ENCODE measurements at regions not wholly inside any gene's neighbourhood (a gene's known extent, or its start where the extent isn't known, plus 50 kb on each side); places are given as distances from the start of the nearest gene placed in this dataset.

DNA sequence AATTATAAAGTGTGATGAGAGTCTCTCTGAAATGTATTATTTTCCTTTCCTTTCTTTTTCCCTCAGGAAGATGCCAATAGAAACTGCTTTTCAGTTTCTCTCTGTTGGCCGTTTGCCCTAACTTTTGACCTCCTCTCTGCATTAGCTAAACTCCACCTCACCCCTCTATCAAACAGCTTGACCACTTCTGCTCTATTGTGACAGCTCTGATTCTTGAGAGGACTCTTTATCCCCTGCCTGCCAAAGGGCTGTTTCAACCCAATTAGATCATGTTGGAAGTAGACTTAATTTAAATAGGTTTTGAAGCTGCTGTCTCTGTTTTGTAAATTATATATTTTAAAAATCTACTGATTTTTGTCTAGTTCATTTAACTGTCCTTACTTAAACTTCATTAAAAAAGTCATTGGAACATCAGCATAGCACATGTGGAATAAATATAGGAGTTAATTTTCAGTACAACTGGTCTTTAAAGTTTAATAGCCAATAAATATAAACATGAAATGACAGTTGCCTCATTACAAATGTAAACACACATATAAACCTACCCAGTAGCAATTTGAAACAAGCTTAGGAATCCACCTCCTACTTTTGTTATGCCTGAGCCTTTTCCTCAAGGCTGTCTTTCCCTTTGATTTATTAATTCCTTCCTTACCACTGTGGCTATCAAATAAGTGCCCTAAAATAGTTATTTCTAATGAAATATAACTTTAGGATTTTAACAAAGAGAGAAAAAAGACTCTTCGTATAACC lies 152.0 kb downstream of the CHRM3 start:
- no peak for DNase-seq (ENCODE audit: low spot score)
- no peak for FAIRE-seq

DNA sequence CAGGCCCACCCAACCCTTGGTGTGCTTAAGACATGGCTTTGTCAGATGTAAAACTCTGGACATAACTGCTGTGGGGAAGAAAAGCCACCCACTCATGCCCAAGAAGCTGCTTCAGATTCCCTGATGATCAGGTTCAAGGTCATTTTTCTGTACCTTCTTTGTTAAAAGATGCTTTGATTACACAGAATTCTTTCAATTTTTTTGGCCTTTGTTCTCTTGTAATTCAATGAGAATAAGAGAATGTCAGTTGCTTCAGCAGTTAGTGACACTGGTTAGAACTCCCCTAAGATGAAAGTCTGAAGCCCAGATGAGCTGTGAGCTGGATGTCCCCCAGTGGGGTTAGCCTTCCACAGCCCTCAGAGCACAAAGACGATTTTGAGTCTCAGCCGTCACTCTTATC lies 152.7 kb downstream of the CHRM3 start:
- DNase-seq (ENCODE audit: low spot score) (no peak), FAIRE-seq (no peak)

DNA sequence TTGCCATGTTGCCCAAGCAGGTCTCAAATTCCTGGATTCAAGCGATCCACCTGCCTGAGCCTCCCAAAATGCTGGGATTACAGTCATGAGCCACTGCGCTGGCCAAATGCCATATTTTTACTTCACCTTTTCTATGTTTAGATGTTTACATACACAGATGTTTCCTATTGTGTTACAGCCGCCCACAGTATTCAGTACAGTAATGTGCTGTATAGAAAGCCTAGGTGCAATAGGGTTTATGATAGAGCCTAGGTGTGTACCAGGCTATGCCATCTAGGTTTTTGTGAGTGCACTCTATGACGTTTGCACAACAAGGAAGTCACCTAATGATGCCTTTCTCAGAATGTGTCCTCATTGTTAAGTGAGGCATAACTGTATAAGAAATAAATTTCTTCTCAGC lies 153.4 kb downstream of the CHRM3 start:
- FAIRE-seq (no peak), DNase-seq (ENCODE audit: low spot score) (no peak)

DNA sequence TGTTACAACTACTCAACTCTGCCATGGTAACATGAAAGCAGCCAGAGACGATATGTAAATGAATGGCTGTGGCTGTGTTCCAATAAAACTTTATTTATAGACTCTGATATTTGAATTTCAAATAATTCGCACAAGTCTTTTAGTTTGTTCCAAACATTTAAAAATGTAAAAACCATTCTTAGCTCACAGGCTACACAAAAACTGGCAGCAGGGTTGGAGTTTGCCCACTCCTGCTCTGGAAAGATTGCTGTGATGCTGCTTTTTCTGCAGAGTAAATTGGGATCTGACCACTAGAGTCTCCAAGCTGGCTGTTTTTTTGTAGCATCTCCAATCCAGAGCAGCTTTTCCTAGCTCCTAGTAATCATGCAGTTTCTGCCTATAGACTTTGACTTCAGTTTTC lies 157.5 kb downstream of the CHRM3 start:
- no peak for FAIRE-seq
- no peak for DNase-seq (ENCODE audit: low spot score)

DNA sequence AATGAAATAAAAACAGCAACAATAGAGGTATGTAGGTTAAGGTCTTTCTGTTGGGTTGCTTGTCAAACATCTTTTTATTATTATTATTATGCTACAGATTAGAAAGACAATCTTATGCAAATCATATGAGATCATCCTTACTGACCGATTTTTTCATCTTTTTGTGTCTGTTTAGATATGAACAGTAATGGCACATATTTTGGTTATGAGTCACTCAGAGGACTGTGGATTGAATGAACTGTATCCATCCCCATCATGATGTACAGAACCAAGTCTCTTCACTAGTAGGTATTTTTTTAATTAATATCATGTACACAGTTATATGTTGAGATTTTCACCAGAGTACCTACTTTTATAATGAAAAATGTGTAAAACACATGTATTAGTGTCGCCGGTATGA lies 159.1 kb downstream of the CHRM3 start:
- DNase-seq (ENCODE audit: low spot score) (no peak), FAIRE-seq (no peak)

DNA sequence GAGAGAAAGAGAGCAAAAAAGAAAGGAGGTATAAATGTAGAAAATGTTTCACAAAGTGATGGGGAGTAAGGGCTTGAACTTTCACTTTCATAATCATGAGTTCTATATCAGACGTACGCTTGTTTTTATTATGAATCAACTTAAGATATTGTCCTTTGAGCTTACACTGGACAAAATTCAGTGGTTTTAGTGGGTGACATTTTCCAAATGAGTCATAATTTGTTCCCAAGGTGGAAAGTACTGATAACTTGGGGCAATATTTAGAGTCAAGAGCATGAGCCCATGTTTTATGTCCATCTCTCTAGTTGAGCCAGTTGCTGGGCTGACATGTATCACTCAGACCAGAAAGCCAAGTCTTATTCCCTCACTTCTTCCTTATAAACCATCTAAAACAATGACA lies 161.6 kb downstream of the CHRM3 start:
- DNase-seq (ENCODE audit: low spot score) (no peak), FAIRE-seq (no peak)

DNA sequence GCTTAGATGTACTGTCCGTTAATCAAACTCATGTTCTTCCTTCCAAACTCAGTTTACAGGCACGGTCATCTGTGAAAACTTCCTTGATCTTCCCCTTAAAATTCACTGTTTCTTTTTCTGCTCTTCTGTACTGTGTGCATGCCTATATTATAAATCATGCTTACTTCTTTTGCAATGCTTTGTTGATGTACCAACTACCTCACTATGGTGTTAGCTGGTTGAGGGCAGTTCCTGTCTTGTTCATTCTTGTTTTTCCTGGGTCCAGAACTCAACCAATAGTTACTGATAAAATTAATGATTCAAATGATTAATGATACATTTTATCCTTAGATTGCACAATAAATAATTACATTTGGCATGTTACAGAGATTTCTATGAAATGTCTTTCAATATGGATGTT lies 163.8 kb downstream of the CHRM3 start:
- no peak for FAIRE-seq

DNA sequence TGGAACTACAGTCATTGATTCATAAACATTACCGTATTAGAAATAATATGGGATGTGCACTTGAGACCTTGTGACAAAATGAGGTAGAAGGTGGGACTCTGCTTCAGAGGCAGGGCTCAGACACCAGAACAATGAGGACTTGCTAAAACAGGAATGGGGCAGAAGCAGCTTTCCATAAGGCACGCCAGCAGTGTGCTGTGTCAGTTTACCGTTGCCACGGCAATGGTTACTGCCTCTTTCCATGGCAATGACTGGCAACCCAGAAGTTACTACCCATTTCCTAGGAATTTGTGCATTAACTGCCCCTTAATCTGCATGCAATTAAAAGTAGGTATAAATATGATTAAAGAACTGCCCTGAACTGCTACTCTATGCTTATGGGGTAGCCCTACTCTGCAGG lies 169.0 kb downstream of the CHRM3 start:
- DNase-seq (ENCODE audit: low spot score) (no peak), FAIRE-seq (no peak)

More for the DNA sequence above, 163.8 kb downstream of the CHRM3 start:
- no peak for DNase-seq (ENCODE audit: low spot score)

DNA sequence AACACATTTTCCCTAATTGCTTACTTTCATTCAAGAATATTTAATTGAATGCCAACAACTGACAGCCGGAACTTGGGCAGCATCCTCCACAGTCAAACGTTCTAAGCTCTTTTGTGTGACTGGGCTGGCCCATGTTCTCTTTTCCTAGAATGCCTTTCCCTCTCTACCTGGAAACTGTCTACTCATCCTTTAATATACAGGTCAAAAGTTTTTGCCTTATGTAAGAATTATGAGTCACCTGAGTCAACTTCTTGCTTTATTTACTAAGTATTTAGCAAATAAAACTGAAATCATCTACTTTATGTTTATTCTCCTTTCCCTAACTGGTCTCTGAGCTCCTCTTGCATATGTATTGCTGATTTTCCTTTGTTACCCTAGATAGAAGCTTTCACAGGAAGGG lies 172.2 kb downstream of the CHRM3 start:
- DNase-seq (ENCODE audit: low spot score), result no peak
- FAIRE-seq, result no peak

DNA sequence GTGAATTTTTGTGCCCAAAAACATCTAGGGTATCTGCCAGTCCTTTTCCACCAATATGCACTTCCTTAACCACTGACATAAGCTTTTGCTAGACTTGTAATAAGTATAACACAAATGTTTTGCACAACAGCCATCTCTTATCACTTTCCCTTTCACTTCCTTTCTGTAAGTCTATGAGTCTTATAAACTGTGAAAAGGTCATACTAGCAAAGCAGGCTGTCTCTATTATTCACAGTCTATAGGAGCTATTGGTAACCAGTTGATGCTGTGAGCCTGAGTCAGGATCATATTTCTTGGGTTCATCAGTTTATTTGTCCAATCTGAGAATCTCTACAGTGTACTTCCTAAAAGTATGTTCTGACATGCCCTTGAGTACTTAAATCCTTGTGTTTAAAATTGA lies 172.6 kb downstream of the CHRM3 start:
- no peak for FAIRE-seq
- DNase-seq (ENCODE audit: low spot score), result no peak

DNA sequence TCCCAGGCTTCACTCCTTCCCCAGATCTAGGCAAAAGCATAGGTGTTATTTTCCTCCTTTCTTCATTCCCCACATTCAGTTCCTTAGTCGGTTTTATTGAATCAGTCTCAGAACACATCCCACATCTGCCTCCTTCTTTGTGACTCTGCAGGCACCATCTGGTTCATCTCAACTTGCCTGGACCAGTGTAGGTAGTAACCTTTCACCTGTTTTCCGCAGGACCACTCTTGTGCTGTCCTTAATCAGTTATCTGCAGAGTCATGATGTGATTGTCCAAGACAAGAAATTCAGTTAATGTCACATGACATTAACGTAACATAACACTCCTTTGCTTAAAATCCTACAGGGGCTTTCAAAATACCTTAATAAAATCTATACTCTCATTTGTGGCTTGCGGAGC lies 174.6 kb downstream of the CHRM3 start:
- no peak for DNase-seq (ENCODE audit: low spot score)
- no peak for FAIRE-seq

DNA sequence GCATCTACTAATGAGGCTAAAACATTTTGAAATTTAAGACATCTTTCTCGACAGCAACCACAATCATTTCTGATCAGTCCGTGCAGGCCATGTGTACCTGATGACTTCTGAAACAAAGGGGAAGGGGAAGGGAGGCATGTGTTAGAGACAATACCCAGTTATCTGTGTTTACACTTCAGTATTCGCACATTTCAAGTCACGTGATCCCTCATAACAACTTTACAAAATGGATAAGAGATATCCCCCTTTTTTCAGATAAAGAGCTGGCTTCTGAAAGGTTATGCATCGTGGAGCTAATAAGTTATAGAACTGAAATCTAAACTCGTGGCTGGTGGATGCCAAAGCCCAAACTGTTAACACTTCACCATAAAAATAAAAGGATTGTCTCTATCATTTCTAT lies 175.7 kb downstream of the CHRM3 start:
- DNase-seq (ENCODE audit: low spot score) (no peak), FAIRE-seq (no peak)

DNA sequence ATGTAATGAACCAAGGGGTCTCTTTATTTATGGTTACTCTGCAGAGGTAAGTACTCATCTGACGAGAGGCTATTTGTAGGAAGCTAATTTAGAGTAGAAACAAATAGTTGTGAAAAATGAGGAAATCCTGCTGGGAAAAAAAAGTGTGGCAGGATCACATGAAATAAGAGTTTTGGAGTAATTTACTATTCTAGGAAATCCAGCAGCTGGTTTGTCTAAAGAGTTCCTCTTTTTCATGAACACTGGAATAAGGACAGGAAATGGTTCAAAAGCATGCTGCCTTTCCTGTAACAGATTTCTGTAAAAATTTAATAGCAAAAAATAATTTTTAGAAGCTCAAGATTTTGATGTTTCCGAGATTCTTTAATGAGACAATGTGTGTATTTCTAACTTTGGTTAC lies 177.3 kb downstream of the CHRM3 start:
- DNase-seq (ENCODE audit: low spot score) (no peak), FAIRE-seq (no peak)

DNA sequence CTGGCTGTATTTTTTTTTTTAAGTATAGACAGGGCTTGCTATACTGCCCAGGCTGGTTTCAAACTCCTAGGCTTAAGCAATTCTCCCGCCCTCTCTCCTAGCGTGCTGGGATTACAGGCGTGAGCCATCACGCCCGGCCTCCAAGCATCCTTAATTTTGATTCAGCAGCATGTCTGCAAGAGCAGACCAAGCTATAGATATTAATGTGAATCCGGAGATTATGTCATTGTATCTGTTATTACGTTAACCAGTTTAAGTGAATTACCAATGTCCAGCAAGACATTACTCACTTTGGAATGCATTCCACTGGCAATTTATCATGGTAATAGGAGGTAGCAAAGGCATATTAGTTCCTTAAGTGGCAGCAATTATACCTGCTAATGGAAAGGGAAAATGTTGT lies 179.7 kb downstream of the CHRM3 start:
- FAIRE-seq, result no peak
- DNase-seq (ENCODE audit: low spot score), result no peak

DNA sequence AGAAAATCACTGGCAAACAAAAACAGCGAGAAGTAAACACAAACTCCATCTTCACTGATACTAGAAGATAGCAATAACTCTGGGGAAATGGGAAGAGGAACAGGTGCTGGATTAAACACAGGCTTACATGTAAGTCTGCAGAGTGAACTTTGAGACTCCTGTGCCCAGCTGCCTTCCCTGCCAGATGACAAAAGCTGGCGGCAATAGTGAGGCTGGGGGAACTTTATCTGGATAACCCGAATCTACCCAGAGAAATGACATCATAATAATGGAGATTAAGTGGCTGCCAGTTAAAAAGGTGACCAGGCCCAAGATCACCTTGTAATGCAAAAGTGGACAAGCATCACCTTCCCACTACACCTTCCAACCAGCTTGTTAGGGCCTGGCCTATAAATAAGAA lies 184.5 kb downstream of the CHRM3 start:
- FAIRE-seq, result no peak

DNA sequence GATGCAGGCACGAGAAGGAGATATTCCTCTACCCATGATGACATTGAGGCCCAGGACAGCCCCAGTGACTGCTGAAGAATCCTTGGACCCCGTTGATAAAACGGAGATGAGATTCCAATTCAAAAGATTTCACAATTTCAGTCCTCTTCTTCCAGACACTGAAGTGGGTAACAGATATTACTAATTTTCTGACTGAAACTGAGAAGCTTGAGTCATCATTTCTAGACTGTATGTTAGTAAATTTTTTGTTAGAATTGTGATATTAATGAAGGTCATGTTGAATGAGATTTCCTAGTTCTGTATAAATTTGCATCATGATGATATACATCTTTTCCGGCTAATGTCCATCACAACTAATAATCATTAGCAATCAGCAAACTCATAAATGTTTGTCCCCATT lies 185.8 kb downstream of the CHRM3 start:
- DNase-seq (ENCODE audit: low spot score) (no peak), FAIRE-seq (no peak)

More for the DNA sequence above, 184.5 kb downstream of the CHRM3 start:
- no peak for DNase-seq (ENCODE audit: low spot score)

DNA sequence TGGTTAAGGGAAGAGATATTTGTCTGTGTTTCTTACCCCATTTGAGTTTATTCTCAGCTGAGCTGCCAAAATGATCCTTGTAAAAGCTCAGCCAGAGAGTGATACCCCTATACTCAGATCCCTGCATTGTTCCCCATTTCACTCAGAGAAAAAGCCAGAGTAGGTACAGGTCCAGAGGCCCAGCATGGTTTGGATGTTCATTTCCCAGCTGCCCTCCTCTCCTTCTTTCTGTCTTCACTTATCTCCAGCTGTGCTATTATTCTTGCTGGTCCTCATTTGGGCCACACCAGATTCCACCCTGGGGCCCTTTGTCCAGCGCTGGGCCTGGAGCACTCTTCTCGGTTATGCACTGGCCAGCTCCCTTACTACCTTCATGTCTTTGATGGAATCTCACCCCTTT lies 187.7 kb downstream of the CHRM3 start:
- FAIRE-seq (no peak), DNase-seq (ENCODE audit: low spot score) (no peak)

DNA sequence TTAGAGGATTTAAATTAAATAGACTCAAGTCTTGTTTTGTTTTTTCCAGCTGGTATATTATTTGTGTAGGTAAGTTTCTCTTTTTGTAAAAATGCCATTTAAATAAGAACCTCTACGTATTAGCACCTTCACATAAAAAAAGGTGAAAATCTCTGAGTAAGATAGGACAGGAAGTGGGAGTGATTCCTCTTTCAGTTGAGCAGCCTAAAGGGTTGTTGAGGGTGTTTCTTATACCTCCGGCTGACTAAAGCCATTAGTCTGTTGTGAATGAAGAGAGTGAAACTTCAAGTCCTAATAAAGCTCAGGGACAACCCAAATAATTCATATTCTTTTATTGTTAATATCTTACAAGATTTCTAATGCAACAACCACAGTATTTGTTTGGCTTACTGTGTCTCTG lies 188.7 kb downstream of the CHRM3 start:
- DNase-seq (ENCODE audit: low spot score), result no peak
- no peak for FAIRE-seq

DNA sequence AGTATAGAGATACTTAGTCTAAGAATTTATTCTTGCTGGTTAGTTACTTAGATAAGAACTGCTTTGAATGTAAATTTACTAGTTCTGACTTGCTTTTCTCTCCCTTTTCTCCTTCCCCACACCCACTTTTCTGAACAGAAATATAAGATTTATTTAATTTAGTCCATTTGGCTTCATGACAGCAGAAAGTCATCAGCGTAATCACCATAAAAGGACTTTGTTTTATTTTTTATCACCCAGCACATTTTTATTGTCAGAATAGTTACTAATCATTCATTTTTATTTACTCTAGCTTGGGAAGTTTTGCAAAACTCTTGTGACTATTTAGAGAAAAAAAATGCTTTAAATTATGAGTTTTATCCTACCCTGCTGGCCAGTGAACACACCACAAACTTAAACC lies 197.2 kb downstream of the CHRM3 start:
- no peak for DNase-seq (ENCODE audit: low spot score)
- FAIRE-seq, result no peak

DNA sequence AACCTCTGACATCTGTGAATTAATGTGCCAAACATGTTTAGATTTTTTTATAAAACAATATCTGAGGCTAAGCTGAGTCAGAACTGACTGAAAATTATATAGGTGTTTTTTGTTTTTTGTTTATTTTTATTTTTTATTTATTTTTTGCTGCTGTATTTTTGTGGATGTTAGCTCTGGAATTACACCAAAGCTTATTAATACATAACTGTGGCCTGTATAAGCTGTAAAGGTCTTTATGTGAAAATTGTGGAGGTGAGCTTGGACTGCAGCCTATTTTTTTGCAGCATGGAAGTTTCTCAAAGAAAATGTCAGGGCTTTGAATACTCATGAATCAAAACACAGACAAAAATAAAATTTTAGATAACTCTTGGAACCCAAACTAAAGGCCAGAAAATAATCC lies 199.8 kb downstream of the CHRM3 start:
- DNase-seq (ENCODE audit: low spot score), result no peak
- no peak for FAIRE-seq

DNA sequence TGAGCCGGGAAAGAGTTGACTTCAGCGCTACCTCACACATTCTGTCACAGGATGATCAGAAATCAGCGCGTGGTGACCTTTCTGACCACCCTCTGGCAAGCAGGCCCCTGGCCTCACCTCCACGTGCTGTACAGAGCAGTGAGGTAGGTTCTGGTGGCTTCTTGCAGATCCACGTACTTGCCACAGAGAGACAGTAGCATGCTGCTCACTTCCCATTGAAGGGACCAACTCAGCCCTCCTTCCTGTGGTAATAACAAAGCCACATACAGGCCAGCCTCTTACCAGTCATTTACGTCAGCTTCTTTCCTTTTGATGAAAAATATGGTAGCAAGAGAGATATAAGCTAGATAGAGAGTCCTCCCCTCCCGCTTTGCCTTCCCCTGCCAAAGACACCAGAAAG lies 200.7 kb downstream of the CHRM3 start:
- FAIRE-seq (no peak), DNase-seq (ENCODE audit: low spot score) (no peak)

DNA sequence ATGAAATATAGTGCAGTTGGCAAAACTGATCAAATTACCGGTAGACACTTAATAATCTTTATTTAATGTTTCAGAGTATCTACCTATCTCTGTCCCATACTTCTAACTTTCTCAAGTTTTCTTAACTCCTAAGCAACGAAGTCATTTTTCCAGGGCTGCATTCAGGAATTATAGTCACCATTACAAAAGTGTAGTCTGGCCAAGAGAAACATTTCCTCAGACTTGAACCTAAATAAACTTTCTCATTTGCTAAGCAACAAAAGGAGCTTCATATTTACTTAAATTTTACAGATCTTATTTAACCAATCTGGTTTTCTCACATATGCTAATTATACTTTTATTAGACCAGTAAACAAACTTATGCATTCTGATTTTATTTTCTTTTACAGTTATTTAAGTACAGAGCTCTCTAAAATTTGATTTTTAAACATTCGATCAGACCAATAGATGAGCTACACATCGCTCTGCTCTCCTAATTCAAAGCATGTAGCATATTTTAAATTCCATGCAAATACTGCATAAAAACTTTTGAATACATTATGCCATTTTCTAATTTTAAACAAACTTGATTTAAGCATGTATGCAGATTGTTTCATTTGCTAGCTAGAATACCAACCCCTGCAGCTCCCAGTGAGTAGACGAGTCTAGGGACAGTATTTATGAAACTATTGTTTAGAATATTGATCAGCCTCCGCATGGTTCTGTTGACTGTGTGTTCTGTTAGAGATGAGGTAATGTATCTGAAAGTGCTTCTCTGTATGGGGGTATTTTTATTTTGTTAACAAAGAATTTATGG lies 201.4 kb downstream of the CHRM3 start:
- FAIRE-seq (no peak), DNase-seq (ENCODE audit: low spot score) (no peak)

DNA sequence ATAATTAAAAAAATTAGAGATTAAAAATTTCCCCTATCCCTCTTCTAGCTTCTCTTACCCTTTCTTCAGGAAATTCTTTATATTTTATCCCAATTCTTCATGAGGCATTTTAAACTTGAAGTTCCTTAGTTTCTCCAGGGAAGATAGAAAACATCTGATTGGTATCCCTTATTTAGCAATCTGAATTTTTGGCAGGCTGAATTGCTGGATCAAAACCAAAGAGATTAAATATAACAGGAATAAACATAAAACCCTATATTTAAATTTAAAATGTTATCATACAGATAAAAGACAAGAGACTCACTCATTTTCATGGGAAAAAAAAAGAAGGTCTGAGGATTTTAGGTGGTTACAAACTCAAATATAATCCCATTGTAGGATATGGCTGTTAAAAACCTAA lies 204.2 kb downstream of the CHRM3 start:
- FAIRE-seq, result no peak
- DNase-seq (ENCODE audit: low spot score), result no peak

Data from RCC 7860 (cell line).